ENCODE measurements at regions not wholly inside any gene's neighbourhood (a gene's known extent, or its start where the extent isn't known, plus 50 kb on each side); places are given as distances from the start of the nearest gene placed in this dataset.

DNA sequence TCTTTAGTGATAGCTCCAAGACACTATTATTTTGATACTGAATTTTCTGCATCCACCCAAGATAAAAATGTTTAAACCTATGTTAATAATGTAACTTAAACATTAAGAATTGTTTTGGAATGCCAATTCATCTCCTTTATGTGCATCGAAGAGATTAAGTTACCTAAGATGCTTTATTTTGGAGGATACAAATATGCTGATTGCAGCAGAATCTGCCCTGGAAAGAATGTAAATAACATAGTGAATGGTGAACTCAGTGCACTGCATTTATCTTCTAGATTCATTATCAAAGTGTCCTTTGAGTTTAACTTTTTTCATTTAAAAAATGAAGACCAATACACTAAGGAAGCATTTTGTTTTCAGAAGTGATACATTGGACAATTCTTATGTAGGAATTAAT, 757.2 kb downstream of the MRPL39 start:
- TF ChIP-seq CTCF (IDR thresholded peaks at IDR 0.05; ENCODE audit: low read depth, low read length) (no peak), EZH2phosphoT487 (IDR thresholded peaks at IDR 0.05; ENCODE audit: low read depth) (no peak)

Data from OCI-LY3 (cell line).